HepG2 (cell line): ENCODE measurements at regions not wholly inside any gene's neighbourhood (a gene's known extent, or its start where the extent isn't known, plus 50 kb on each side); places are given as distances from the start of the nearest gene placed in this dataset.

Experiments
- CHD4 ChIP-seq: fragments of 200-600 bp; sonication (generic); IDR thresholded peaks from 2 replicates; pipeline ENCODE4 v1.7.0; 2017; ENCODE audit warnings: mild to moderate bottlenecking, low read length, borderline replicate concordance
- FOXP1 ChIP-seq, 2 experiments: fragments of 450-650 bp in 1 of 2; IDR thresholded peaks; 2 replicates each; pipeline ENCODE4 v1.6.1; 2017 to 2018; ENCODE audit warnings: antibody characterized with exemption in 1 of 2
- GMEB1 ChIP-seq: sonication (generic); formaldehyde crosslinking; IDR thresholded peaks from 2 replicates; pipeline ENCODE4 v1.5.1; 2020; ENCODE audit warnings: missing genetic modification reagents, mild to moderate bottlenecking, borderline replicate concordance
- HMG20A ChIP-seq: IDR thresholded peaks from 2 replicates; pipeline ENCODE4 v1.6.1; 2016; ENCODE audit warnings: borderline replicate concordance
- MED13 ChIP-seq: sonication (generic); formaldehyde crosslinking; IDR thresholded peaks from 2 replicates; pipeline ENCODE4 v1.5.0; 2020; ENCODE audit warnings: missing genetic modification reagents
- PHF5A ChIP-seq: IDR thresholded peaks from one replicate; pipeline ENCODE4 v1.6.1; 2018; ENCODE audit warnings: low read depth, missing genetic modification reagents; ENCODE audit not compliant: unreplicated experiment
- SRSF9 ChIP-seq: fragments of 200-400 bp; formaldehyde crosslinking; IDR thresholded peaks from 2 replicates; pipeline ENCODE4 v1.6.1; 2018; ENCODE audit warnings: borderline replicate concordance, mild to moderate bottlenecking, low read depth, low read length; ENCODE audit not compliant: insufficient read depth, poor library complexity, severe bottlenecking
- ZBED4 ChIP-seq: sonication (generic); formaldehyde crosslinking; IDR thresholded peaks from 2 replicates; pipeline ENCODE4 v1.4.0; 2020; ENCODE audit warnings: missing genetic modification reagents, borderline replicate concordance
- ZNF333 ChIP-seq: sonication (generic); formaldehyde crosslinking; IDR thresholded peaks from 2 replicates; pipeline ENCODE4 v1.4.0; 2020; ENCODE audit warnings: mild to moderate bottlenecking, missing genetic modification reagents, borderline replicate concordance
- ZNF879 ChIP-seq: sonication (generic); formaldehyde crosslinking; IDR thresholded peaks from 2 replicates; pipeline ENCODE4 v1.8.1; 2023; ENCODE audit warnings: missing genetic modification reagents
- ZSCAN5A ChIP-seq: sonication (generic); formaldehyde crosslinking; IDR thresholded peaks from 2 replicates; pipeline ENCODE4 v1.8.0; 2022; ENCODE audit warnings: mild to moderate bottlenecking, missing genetic modification reagents, borderline replicate concordance
- TF ChIP-seq, protein P1 (sequence below): sonication (generic); formaldehyde crosslinking; IDR thresholded peaks from 2 replicates; pipeline ENCODE4 v1.4.0; 2020; ENCODE audit warnings: mild to moderate bottlenecking, missing genetic modification reagents, borderline replicate concordance
- TF ChIP-seq, protein P2 (sequence below): sonication (generic); formaldehyde crosslinking; IDR thresholded peaks from 2 replicates; pipeline ENCODE4 v1.4.0; 2020; ENCODE audit warnings: missing genetic modification reagents, borderline replicate concordance

- TF ChIP-seq CHD4 (peak; percentile 54; the same call in 1 of the 2 replicates), FOXP1 (IDR thresholded peaks at IDR 0.05) (peak; percentile 94), FOXP1 (CRISPR knock-in tag; IDR thresholded peaks at IDR 0.05) (peak; percentile 98), GMEB1 (CRISPR knock-in tag) (peak; percentile 62; the same call in 1 of the 2 replicates), ZNF333 (no peak), HMG20A (CRISPR knock-in tag) (peak; percentile 89), PHF5A (CRISPR knock-in tag) (no peak), ZNF879 (CRISPR knock-in tag) (no peak), ZSCAN5A (no peak; the same call in 1 of the 2 replicates), SRSF9 (no peak), MED13 (peak; percentile 99), ZBED4 (CRISPR knock-in tag) (peak; percentile 61; the same call in 1 of the 2 replicates)
- TF ChIP-seq, protein P1, sequence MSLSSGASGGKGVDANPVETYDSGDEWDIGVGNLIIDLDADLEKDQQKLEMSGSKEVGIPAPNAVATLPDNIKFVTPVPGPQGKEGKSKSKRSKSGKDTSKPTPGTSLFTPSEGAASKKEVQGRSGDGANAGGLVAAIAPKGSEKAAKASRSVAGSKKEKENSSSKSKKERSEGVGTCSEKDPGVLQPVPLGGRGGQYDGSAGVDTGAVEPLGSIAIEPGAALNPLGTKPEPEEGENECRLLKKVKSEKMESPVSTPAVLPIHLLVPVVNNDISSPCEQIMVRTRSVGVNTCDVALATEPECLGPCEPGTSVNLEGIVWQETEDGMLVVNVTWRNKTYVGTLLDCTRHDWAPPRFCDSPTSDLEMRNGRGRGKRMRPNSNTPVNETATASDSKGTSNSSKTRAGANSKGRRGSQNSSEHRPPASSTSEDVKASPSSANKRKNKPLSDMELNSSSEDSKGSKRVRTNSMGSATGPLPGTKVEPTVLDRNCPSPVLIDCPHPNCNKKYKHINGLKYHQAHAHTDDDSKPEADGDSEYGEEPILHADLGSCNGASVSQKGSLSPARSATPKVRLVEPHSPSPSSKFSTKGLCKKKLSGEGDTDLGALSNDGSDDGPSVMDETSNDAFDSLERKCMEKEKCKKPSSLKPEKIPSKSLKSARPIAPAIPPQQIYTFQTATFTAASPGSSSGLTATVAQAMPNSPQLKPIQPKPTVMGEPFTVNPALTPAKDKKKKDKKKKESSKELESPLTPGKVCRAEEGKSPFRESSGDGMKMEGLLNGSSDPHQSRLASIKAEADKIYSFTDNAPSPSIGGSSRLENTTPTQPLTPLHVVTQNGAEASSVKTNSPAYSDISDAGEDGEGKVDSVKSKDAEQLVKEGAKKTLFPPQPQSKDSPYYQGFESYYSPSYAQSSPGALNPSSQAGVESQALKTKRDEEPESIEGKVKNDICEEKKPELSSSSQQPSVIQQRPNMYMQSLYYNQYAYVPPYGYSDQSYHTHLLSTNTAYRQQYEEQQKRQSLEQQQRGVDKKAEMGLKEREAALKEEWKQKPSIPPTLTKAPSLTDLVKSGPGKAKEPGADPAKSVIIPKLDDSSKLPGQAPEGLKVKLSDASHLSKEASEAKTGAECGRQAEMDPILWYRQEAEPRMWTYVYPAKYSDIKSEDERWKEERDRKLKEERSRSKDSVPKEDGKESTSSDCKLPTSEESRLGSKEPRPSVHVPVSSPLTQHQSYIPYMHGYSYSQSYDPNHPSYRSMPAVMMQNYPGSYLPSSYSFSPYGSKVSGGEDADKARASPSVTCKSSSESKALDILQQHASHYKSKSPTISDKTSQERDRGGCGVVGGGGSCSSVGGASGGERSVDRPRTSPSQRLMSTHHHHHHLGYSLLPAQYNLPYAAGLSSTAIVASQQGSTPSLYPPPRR: peak; percentile 96
- TF ChIP-seq, protein P2, sequence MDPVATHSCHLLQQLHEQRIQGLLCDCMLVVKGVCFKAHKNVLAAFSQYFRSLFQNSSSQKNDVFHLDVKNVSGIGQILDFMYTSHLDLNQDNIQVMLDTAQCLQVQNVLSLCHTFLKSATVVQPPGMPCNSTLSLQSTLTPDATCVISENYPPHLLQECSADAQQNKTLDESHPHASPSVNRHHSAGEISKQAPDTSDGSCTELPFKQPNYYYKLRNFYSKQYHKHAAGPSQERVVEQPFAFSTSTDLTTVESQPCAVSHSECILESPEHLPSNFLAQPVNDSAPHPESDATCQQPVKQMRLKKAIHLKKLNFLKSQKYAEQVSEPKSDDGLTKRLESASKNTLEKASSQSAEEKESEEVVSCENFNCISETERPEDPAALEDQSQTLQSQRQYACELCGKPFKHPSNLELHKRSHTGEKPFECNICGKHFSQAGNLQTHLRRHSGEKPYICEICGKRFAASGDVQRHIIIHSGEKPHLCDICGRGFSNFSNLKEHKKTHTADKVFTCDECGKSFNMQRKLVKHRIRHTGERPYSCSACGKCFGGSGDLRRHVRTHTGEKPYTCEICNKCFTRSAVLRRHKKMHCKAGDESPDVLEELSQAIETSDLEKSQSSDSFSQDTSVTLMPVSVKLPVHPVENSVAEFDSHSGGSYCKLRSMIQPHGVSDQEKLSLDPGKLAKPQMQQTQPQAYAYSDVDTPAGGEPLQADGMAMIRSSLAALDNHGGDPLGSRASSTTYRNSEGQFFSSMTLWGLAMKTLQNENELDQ (CRISPR knock-in tag): no peak
Observed at GRCh38 chr12:46492471-46493085, 120.0 kb upstream of the SLC38A2 start (continued).
